ENCODE measurements at regions not wholly inside any gene's neighbourhood (a gene's known extent, or its start where the extent isn't known, plus 50 kb on each side); places are given as distances from the start of the nearest gene placed in this dataset.
A peak's percentile ranks its signal among the peaks of the same experiment; 100 is the strongest.

DNA sequence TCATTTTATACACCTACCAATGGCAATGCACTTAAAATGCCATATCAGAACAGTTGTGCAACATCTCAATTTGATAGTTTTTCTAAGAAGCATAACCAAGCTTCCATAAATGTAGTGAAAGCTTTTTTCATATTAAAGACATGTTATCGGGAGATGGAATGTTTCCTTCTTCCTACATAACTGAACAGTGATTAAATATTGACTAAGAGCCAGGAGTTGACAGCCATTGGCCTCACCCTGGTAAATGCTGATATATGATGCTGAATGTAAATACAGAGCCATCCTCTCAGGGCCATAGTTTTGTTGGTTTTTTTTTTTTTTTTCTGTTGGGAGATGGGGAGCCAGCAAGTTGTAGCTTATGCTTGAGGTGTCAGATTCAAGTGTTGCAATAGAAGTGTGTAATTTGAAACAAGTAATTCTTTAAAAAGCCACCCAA, 203.3 kb upstream of the IL12A start:
- H3K4me1 ChIP-seq (ENCODE audit: control insufficient read depth, insufficient read depth, low read length): peaks cover 56% of the 10 kb centered on the region
- CTCF ChIA-PET: interaction anchor here (0.7 to 4.5 kb wide), 6 partner anchors 9 to 170 kb away, joined by 3 to 21 read pairs (median 4); no protein-coding TSS in a partner anchor
- H3K9me3 ChIP-seq (ENCODE audit: control insufficient read depth, insufficient read depth, low read depth, low read length): no peaks in the 10 kb centered on the region
- no peaks in the 10 kb centered on the region for H3K36me3 ChIP-seq (ENCODE audit: control insufficient read depth in 2 of 2, insufficient read depth in 1 of 2, low read length in 2 of 2)
- POLR2A ChIA-PET: no interaction called here
- no peak overlapping the region for H3K27ac ChIP-seq (ENCODE audit: extremely low read depth, low read depth, low read length)
- no peak overlapping the region for H3K4me3 ChIP-seq (ENCODE audit: low read depth, low read length)
- no peak for TF ChIP-seq ZNF571 (tag by site-specific recombination; IDR thresholded peaks at IDR 0.05)
- no peak for TF ChIP-seq ZNF37A (tag by site-specific recombination; IDR thresholded peaks at IDR 0.05)
- 0 out of 2 replicates have a peak, but pooled peaks have one; percentile 38 for TF ChIP-seq ZNF10 (tag by site-specific recombination; IDR thresholded peaks at IDR 0.05)
- peak; percentile 59 for TF ChIP-seq ZNF600 (tag by site-specific recombination; IDR thresholded peaks at IDR 0.05)
- no peak for TF ChIP-seq ZNF169 (tag by site-specific recombination; IDR thresholded peaks at IDR 0.05)
- TF ChIP-seq, protein P1, sequence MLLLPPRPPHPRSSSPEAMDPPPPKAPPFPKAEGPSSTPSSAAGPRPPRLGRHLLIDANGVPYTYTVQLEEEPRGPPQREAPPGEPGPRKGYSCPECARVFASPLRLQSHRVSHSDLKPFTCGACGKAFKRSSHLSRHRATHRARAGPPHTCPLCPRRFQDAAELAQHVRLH (tag by site-specific recombination; IDR thresholded peaks at IDR 0.05): no peak
- TF ChIP-seq, protein P2, sequence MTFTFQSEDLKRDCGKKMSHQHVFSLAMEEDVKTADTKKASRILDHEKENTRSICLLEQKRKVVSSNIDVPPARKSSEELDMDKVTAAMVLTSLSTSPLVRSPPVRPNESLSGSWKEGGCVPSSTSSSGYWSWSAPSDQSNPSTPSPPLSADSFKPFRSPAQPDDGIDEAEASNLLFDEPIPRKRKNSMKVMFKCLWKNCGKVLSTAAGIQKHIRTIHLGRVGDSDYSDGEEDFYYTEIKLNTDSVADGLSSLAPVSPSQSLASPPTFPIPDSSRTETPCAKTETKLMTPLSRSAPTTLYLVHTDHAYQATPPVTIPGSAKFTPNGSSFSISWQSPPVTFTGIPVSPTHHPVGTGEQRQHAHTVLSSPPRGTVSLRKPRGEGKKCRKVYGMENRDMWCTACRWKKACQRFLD (tag by site-specific recombination; IDR thresholded peaks at IDR 0.05): no peak
- TF ChIP-seq ZNF211 (tag by site-specific recombination; IDR thresholded peaks at IDR 0.05; ENCODE audit: low read depth): no peak
- TF ChIP-seq, protein P3, sequence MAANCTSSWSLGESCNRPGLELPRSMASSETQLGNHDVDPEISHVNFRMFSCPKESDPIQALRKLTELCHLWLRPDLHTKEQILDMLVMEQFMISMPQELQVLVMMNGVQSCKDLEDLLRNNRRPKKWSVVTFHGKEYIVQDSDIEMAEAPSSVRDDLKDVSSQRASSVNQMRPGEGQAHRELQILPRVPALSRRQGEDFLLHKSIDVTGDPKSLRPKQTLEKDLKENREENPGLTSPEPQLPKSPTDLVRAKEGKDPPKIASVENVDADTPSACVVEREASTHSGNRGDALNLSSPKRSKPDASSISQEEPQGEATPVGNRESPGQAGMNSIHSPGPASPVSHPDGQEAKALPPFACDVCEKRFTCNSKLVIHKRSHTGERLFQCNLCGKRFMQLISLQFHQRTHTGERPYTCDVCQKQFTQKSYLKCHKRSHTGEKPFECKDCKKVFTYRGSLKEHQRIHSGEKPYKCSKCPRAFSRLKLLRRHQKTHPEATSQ (tag by site-specific recombination; IDR thresholded peaks at IDR 0.05): no peak
- TF ChIP-seq ZNF174 (tag by site-specific recombination; IDR thresholded peaks at IDR 0.05): no peak
- no peak for TF ChIP-seq ZNF114 (tag by site-specific recombination; IDR thresholded peaks at IDR 0.05)
- no peak for TF ChIP-seq ZNF791 (tag by site-specific recombination; IDR thresholded peaks at IDR 0.05)
- no peak for TF ChIP-seq ZNF529 (tag by site-specific recombination; IDR thresholded peaks at IDR 0.05; ENCODE audit: insufficient replicate concordance)
- TF ChIP-seq, protein P4, sequence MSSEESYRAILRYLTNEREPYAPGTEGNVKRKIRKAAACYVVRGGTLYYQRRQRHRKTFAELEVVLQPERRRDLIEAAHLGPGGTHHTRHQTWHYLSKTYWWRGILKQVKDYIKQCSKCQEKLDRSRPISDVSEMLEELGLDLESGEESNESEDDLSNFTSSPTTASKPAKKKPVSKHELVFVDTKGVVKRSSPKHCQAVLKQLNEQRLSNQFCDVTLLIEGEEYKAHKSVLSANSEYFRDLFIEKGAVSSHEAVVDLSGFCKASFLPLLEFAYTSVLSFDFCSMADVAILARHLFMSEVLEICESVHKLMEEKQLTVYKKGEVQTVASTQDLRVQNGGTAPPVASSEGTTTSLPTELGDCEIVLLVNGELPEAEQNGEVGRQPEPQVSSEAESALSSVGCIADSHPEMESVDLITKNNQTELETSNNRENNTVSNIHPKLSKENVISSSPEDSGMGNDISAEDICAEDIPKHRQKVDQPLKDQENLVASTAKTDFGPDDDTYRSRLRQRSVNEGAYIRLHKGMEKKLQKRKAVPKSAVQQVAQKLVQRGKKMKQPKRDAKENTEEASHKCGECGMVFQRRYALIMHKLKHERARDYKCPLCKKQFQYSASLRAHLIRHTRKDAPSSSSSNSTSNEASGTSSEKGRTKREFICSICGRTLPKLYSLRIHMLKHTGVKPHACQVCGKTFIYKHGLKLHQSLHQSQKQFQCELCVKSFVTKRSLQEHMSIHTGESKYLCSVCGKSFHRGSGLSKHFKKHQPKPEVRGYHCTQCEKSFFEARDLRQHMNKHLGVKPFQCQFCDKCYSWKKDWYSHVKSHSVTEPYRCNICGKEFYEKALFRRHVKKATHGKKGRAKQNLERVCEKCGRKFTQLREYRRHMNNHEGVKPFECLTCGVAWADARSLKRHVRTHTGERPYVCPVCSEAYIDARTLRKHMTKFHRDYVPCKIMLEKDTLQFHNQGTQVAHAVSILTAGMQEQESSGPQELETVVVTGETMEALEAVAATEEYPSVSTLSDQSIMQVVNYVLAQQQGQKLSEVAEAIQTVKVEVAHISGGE (tag by site-specific recombination; conservative IDR thresholded peaks at IDR 0.05; ENCODE audit: low read depth): no peak
- no peak for TF ChIP-seq HOXA7 (CRISPR knock-in tag; IDR thresholded peaks at IDR 0.05; ENCODE audit: borderline replicate concordance)
- no peak for TF ChIP-seq KLF9 (tag by site-specific recombination; IDR thresholded peaks at IDR 0.05; ENCODE audit: low read depth)
- 0 out of 2 replicates have a peak, but pooled peaks have one; percentile 26 for TF ChIP-seq ZNF561 (tag by site-specific recombination; IDR thresholded peaks at IDR 0.05; ENCODE audit: borderline replicate concordance)
- no peak for TF ChIP-seq ZNF777 (tag by site-specific recombination; IDR thresholded peaks at IDR 0.05; ENCODE audit: borderline replicate concordance)
- TF ChIP-seq, protein P5, sequence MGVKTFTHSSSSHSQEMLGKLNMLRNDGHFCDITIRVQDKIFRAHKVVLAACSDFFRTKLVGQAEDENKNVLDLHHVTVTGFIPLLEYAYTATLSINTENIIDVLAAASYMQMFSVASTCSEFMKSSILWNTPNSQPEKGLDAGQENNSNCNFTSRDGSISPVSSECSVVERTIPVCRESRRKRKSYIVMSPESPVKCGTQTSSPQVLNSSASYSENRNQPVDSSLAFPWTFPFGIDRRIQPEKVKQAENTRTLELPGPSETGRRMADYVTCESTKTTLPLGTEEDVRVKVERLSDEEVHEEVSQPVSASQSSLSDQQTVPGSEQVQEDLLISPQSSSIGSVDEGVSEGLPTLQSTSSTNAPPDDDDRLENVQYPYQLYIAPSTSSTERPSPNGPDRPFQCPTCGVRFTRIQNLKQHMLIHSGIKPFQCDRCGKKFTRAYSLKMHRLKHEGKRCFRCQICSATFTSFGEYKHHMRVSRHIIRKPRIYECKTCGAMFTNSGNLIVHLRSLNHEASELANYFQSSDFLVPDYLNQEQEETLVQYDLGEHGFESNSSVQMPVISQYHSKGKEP (tag by site-specific recombination; IDR thresholded peaks at IDR 0.05): no peak
- no peak for TF ChIP-seq ZNF146 (tag by site-specific recombination; IDR thresholded peaks at IDR 0.05)
- no peak for TF ChIP-seq ZNF184 (tag by site-specific recombination; IDR thresholded peaks at IDR 0.05)
- TF ChIP-seq ZNF155 (tag by site-specific recombination; IDR thresholded peaks at IDR 0.05): no peak
- TF ChIP-seq ZBTB7A (tag by site-specific recombination; IDR thresholded peaks at IDR 0.05; ENCODE audit: low read depth): no peak
- peak; percentile 77 for TF ChIP-seq KLF1 (tag by site-specific recombination; IDR thresholded peaks at IDR 0.05)
- no peak for TF ChIP-seq ZNF548 (tag by site-specific recombination; IDR thresholded peaks at IDR 0.05)
- TF ChIP-seq, protein P6, sequence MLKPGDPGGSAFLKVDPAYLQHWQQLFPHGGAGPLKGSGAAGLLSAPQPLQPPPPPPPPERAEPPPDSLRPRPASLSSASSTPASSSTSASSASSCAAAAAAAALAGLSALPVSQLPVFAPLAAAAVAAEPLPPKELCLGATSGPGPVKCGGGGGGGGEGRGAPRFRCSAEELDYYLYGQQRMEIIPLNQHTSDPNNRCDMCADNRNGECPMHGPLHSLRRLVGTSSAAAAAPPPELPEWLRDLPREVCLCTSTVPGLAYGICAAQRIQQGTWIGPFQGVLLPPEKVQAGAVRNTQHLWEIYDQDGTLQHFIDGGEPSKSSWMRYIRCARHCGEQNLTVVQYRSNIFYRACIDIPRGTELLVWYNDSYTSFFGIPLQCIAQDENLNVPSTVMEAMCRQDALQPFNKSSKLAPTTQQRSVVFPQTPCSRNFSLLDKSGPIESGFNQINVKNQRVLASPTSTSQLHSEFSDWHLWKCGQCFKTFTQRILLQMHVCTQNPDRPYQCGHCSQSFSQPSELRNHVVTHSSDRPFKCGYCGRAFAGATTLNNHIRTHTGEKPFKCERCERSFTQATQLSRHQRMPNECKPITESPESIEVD (tag by site-specific recombination; IDR thresholded peaks at IDR 0.05): peak; percentile 99
- TF ChIP-seq ZNF830 (tag by site-specific recombination; IDR thresholded peaks at IDR 0.05; ENCODE audit: low read depth): no peak

Measured in HEK293 (cell line).